ENCODE measurements at regions not wholly inside any gene's neighbourhood (a gene's known extent, or its start where the extent isn't known, plus 50 kb on each side); places are given as distances from the start of the nearest gene placed in this dataset.
"Not testable (repeated sequence)": the region's sequence is repeated elsewhere in the genome, so short reads cannot be mapped to it uniquely, and the experiment has no call there.

- TF ChIP-seq POLR2A (IDR thresholded peaks at IDR 0.05; ENCODE audit: low read depth, low read length); CTCF (IDR thresholded peaks at IDR 0.05; ENCODE audit: extremely low read depth in 1 of 2, insufficient read depth in 1 of 2, low read depth in 1 of 2, low read length in 2 of 2); GATA2 (IDR thresholded peaks at IDR 0.05; ENCODE audit: insufficient read depth, insufficient read length, low read depth, low read length); POLR2AphosphoS5 (IDR thresholded peaks at IDR 0.05; ENCODE audit: insufficient read depth, low read depth, low read length); EZH2 (IDR thresholded peaks at IDR 0.05; ENCODE audit: borderline replicate concordance, low read depth, low read length, severe bottlenecking); MYC (IDR thresholded peaks at IDR 0.05; ENCODE audit: low read depth, low read length): not testable (repeated sequence)
Observed at GRCh38 chr7:86983654-86984053, 75.8 kb downstream of the ELAPOR2 start.

All from endothelial cell of umbilical vein (primary cell).